Uterus (tissue), 3 donors: ENCODE measurements at regions not wholly inside any gene's neighbourhood (a gene's known extent, or its start where the extent isn't known, plus 50 kb on each side); places are given as distances from the start of the nearest gene placed in this dataset.
A peak's percentile ranks its signal among the peaks of the same experiment; 100 is the strongest.

Source experiments
- DNase-seq, 2 donors: peaks; one replicate each; pipeline ENCODE4 v3.0.0-alpha.2; 2019 to 2020
- H3K27ac ChIP-seq, 2 donors: fragments of 200-600 bp; sonication (generic); 1 replicate in 1 of 2; 2 replicates in 1 of 2; pipeline ENCODE4 v1.5.1; 2016 to 2018
- H3K27me3 ChIP-seq, 2 donors: fragments of 200-600 bp; sonication (generic); one replicate each; pipeline ENCODE4 v1.5.1; 2018 to 2019; ENCODE audit warnings: control low read depth in 1 of 2
- H3K36me3 ChIP-seq, 2 donors: fragments of 200-600 bp; sonication (generic); one replicate each; pipeline ENCODE4 v1.5.1; 2019; ENCODE audit warnings: control low read depth in 1 of 2
- H3K4me1 ChIP-seq, 2 donors: fragments of 200-600 bp; sonication (generic); one replicate each; pipeline ENCODE4 v1.5.1; 2018 to 2019; ENCODE audit warnings: control low read depth in 1 of 2
- H3K4me3 ChIP-seq, 2 donors: fragments of 200-600 bp; sonication (generic); 1 replicate in 1 of 2; 2 replicates in 1 of 2; pipeline ENCODE4 v1.5.1; 2018 to 2019; ENCODE audit warnings: mild to moderate bottlenecking in 1 of 2
- H3K9me3 ChIP-seq, 2 donors: fragments of 200-600 bp; sonication (generic); one replicate each; pipeline ENCODE4 v1.5.1; 2019; ENCODE audit warnings: control low read depth in 1 of 2
- CTCF ChIP-seq, 4 experiments: fragments of 200-600 bp in 2 of 4; fragments of 450-650 bp in 2 of 4; sonication (generic) in 2 of 4; IDR thresholded peaks; one replicate each; pipeline ENCODE4 v1.5.1; 2016 to 2019; ENCODE audit warnings: antibody characterized with exemption in 4 of 4, mild to moderate bottlenecking in 2 of 4, moderate library complexity in 1 of 4
- POLR2A ChIP-seq, 2 donors: fragments of 450-650 bp; IDR thresholded peaks; one replicate each; pipeline ENCODE4 v1.6.1; 2016; ENCODE audit warnings: antibody characterized with exemption in 2 of 2, mild to moderate bottlenecking in 1 of 2, moderate library complexity in 1 of 2
- intact Hi-C: fragments of 100-400 bp; cut with DNase I; formaldehyde crosslinking; loops from one replicate; pipeline ENCODE4 v1.15.1; 2023; ENCODE audit warnings: low total_unique reads
- donor health status: DM: yes; HTN: yes; CAD: no.

GRCh38 chr12:23356927-23357708, 592.4 kb downstream of the SOX5 start:
- no peak for TF ChIP-seq CTCF (IDR thresholded peaks at IDR 0.05)
- TF ChIP-seq POLR2A (IDR thresholded peaks at IDR 0.05) = no peak
- no peaks in the 10 kb centered on the region for H3K9me3 ChIP-seq
- H3K4me1 ChIP-seq = no peaks in the 10 kb centered on the region
- intact Hi-C loops = no loop called here
- no peak overlapping the region for H3K27ac ChIP-seq
- no peak overlapping the region for H3K4me3 ChIP-seq
- no peaks in the 10 kb centered on the region for H3K27me3 ChIP-seq
- H3K36me3 ChIP-seq = no peaks in the 10 kb centered on the region
- DNase-seq = no peak

- DNase-seq = no peak
- Histone ChIP-seq H3K36me3 (no peaks in the 10 kb centered on the region), H3K4me3 (no peak overlapping the region), H3K4me1 (no peaks in the 10 kb centered on the region), H3K27ac (peak overlapping the region in 1 of 2 donors; percentile 14), H3K9me3 (no peaks in the 10 kb centered on the region), H3K27me3 (no peaks in the 10 kb centered on the region)
- intact Hi-C loops = no loop called here
- no peak for TF ChIP-seq POLR2A (IDR thresholded peaks at IDR 0.05)
- no peak for TF ChIP-seq CTCF (IDR thresholded peaks at IDR 0.05)
These were observed 589.3 kb downstream of the SOX5 start for GRCh38 chr12:23359975-23360701.

- no peaks in the 10 kb centered on the region for H3K4me1 ChIP-seq
- no peak for TF ChIP-seq POLR2A (IDR thresholded peaks at IDR 0.05)
- H3K27me3 ChIP-seq = no peaks in the 10 kb centered on the region
- no peak overlapping the region for H3K4me3 ChIP-seq
- no peaks in the 10 kb centered on the region for H3K36me3 ChIP-seq
- no peak for DNase-seq
- H3K27ac ChIP-seq = no peak overlapping the region
- no peaks in the 10 kb centered on the region for H3K9me3 ChIP-seq
- intact Hi-C loops = no loop called here
These were observed 587.5 kb downstream of the SOX5 start for GRCh38 chr12:23361971-23362370.

GRCh38 chr12:23368590-23368989, 580.9 kb downstream of the SOX5 start:
- no peak for TF ChIP-seq POLR2A (IDR thresholded peaks at IDR 0.05)
- no peak for TF ChIP-seq CTCF (IDR thresholded peaks at IDR 0.05)
- H3K4me3 ChIP-seq = no peak overlapping the region
- H3K27me3 ChIP-seq = no peaks in the 10 kb centered on the region
- H3K27ac ChIP-seq = no peak overlapping the region
- no peak for DNase-seq
- H3K36me3 ChIP-seq = no peaks in the 10 kb centered on the region
- intact Hi-C loops = no loop called here
- no peaks in the 10 kb centered on the region for H3K4me1 ChIP-seq
- H3K9me3 ChIP-seq = no peaks in the 10 kb centered on the region

- Histone ChIP-seq H3K4me1 (no peaks in the 10 kb centered on the region), H3K36me3 (no peaks in the 10 kb centered on the region), H3K9me3 (no peaks in the 10 kb centered on the region), H3K27me3 (no peaks in the 10 kb centered on the region), H3K4me3 (no peak overlapping the region), H3K27ac (no peak overlapping the region)
- TF ChIP-seq POLR2A (IDR thresholded peaks at IDR 0.05) = no peak
- no peak for TF ChIP-seq CTCF (IDR thresholded peaks at IDR 0.05)
- no peak for DNase-seq
- intact Hi-C loops = no loop called here
These were observed 573.8 kb downstream of the SOX5 start for GRCh38 chr12:23375621-23376020.
